ENCODE measurements at regions not wholly inside any gene's neighbourhood (a gene's known extent, or its start where the extent isn't known, plus 50 kb on each side); places are given as distances from the start of the nearest gene placed in this dataset.
A peak's percentile ranks its signal among the peaks of the same experiment; 100 is the strongest.
"Not testable (repeated sequence)": the region's sequence is repeated elsewhere in the genome, so short reads cannot be mapped to it uniquely, and the experiment has no call there.

GRCh38 chr6:81326881-81327561 lies 425.5 kb downstream of the TENT5A start:
- FAIRE-seq, result no peak

- no peak for FAIRE-seq
Observed at GRCh38 chr6:81309811-81310210, 442.7 kb downstream of the TENT5A start.

DNA sequence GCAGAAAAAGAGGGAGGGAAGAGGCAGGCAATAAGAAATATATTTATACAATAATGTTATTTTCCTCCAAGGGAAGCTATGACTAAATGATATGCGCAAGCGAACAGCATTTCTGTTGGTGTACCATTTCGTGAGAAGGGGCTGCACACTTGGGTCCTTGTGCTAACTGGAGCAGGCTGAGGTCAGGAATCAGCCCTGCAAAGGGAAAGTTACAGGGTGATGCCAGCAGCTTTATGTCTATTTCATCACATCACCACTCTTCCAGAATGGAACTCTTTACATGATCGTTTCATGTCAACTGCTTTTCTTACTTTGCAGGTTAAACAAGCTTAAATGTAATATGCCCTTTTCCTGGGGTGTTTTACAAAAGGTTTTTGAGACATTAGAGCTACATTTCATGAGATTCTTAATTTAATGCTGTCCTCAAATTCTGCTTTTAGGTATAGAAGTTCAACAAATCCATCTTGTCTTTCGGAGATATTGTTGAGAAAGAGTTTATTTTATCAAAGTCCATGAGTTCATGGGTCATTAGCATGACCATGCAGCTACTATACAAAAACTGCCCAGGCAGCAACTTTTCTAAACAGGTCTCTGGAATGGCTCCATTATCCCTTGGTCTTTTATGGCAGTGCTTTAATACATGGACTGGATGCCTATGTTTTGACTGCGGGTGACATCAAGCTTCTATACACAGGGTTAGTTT lies 443.8 kb downstream of the TENT5A start:
- no peak for FAIRE-seq

- FAIRE-seq, result no peak
Observed at GRCh38 chr6:81307651-81308214, 444.7 kb downstream of the TENT5A start.

DNA sequence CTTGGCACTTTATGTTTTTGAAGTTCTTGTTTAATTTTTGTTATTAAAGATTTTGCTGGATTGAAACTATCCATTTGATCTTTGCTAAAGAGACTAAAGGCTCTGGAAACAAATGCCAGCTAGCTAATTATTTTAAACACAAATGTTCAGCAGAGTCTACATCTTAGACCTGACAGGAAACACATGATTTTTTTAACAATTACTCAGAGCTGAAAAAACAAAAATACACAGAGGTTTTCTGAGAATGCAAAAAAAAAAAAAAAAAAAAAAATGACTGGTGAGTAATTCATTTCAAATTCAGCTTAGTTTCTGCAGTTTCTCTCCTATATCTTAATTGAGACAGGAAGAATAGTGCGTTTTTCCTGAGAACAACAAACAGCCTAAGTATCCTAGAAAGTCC lies 448.0 kb downstream of the TENT5A start:
- no peak for FAIRE-seq

DNA sequence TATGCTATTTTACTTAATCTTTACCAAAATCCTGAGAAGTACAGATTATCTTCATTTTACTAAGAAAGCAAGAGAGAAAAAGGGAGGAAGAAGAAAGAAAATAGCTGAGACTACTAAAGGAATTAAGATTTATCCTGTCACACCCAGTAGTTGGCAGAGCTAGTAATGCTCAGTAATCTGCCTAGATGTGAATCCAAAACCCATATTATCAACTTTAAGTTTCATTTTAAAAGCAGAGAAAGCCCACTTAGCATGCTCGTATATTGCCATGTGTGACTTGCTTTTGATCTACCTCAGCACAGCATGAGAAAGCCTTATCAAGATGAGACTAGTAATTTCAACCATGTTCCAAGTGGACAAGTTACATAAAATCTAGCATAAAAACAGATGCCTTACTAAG lies 451.5 kb downstream of the TENT5A start:
- FAIRE-seq, result no peak

DNA sequence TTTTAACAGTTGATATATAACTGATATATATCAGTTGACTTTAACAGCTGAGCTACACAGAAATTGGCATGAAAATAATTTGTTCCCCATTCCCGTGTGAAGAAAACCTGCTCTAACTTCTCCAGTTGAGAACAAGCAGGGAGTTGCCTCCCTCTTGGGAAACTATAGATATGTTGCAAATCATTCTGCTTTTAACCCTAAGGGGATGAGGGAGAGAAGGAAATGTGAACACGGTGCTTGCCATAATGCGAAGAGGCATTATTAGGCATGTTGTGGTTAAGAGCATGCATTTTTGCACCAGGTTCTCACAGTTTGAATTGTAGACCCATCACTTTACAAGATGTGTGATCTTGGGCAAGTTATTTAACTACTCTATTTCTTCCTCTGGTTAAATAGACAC lies 453.7 kb downstream of the TENT5A start:
- no peak for FAIRE-seq

GRCh38 chr6:81295310-81295709 lies 457.2 kb downstream of the TENT5A start:
- no peak for FAIRE-seq

DNA sequence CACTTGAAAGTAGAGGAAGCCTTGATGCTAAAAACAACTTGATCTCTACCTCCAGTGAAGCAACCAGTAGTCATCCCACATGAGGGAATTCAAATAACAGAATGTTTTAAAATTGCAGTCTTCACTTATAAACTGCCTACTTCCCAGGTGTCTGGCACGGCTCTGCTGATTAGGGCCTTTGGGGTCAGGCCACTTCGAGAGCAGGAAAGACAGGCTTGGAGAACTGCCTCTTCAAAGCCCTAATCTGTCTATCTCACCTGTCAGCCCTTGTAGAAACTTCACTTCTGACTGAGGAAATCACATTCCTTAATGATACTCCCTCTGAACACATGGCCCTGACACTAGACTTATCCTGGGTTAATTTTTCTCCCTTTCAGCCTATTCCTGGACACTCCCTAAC lies 458.6 kb downstream of the TENT5A start:
- FAIRE-seq, result no peak

- FAIRE-seq, result no peak
Observed at GRCh38 chr6:81289229-81289628, 463.3 kb downstream of the TENT5A start.

DNA sequence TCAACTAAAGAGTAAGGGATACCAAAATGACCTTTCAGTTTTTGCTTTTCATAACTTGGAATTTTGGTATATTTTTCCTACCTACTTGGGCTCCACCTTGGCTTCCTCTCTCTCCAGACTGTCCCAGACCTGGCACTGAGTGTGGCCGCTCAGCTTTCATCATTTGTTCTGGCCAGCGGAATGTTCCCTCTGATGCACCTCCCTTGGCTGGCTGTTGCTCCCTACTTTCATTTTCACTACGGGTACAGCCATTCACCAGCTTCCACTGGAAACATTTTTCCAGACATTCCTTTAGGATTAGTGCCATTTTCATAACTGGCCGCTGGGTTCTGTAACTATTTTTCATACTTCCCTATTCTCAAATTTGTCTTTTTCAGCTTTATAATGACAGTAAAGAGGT lies 487.4 kb downstream of the TENT5A start:
- FAIRE-seq, result no peak

DNA sequence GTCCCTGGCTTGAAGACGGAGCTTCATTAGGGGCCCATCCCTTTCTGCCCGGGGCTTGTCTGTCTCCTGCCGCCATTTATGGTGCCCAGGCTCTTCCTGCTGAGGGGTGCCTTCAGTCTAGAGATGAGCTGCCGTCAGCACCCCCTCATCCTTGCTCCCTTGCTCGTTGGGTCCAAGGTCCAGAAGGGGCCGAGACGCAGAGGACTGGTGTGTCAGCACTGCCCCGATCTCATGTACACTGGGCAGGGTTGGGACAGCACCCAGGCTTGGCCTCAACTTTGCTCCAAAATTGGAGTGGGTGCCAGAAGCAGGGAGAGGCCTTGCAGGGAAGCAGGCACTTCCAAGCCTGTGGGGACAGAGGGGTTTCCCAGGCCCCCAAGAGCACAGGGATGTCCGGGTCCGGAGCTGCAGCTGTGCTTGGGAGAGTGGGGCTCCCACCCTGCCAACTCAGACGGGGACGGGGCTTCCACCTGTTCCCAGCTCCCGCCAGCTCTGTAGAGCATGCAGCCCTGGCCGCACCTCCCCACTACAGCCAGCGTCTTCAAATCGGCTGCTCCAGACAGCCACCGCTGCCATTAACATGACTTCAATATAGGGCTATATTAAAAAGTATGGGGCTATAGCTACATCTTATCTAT lies 488.8 kb downstream of the TENT5A start:
- FAIRE-seq, result no peak

DNA sequence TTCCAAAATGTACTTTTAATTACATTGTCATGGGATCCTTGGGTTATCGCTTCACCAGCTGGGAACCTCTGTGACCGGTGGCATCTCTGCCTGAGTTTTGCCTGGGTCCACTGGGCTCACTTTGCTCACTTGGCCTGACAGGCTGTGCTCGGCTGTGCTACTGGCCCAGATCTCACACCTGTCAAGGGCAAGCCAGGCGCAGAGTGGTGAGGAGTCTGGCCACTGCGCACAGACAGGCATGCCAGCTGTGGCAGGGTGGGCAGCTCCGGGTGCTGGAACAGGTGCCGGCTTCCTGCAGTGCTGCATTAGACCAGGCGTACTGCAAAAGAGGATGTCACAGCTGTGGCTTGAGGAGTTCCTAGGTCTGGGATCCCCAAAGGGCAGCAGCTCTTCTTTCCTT lies 489.8 kb downstream of the TENT5A start:
- no peak for FAIRE-seq

DNA sequence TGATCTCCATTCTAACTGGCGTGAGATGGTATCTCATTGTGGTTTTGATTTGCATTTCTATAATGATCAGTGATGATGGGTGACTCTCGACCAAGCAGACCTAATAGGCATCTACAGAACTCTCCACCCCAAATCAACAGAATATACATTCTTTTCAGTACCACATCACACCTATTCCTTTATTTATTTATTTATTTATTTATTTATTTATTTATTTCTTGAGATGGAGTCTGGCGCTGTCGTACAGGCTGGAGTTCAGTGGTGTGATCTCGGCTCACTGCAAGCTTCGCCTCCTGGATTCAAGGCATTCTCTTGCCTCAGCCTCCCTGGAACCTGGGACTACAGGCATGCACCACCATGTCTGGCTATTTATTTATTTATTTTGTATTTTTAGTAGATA lies 496.3 kb downstream of the TENT5A start:
- FAIRE-seq, result not testable (repeated sequence)

DNA sequence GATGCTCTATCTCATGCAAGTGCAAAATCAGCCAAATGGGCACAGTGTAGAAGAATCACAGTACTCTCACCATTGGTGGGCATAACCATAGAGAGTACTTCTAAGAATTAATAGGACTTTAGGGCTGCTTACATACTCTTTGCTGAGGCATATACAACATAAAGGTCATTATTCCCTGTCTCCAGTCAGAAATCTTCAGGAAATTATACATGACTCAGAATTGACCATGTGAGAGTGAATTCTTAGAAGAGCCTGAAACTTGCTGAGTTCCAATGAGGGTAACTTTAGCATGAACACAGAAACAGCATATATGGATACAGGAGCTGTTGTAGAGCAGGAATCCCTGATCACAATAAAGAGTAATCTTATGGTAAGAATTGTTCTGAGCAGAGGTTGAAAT lies 498.7 kb downstream of the TENT5A start:
- no peak for FAIRE-seq

DNA sequence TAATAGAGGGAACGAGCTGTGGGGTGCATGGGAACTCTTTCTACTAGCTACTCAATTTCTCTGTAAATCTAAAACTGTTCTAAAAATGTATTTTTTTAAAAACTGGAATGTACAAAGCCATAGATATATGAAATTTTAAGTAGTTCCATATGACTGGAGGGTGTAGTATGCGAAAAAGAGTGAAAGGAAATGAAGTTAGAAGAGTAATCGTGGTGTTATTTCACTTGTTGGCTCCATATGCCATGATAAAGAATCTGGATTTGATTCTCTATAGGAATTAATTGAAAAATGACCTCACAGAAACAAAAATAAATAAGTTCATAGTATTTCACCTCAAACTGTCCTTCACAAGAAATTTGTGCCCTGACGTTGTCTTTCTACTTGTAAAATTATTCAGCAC lies 500.2 kb downstream of the TENT5A start:
- FAIRE-seq, result no peak

DNA sequence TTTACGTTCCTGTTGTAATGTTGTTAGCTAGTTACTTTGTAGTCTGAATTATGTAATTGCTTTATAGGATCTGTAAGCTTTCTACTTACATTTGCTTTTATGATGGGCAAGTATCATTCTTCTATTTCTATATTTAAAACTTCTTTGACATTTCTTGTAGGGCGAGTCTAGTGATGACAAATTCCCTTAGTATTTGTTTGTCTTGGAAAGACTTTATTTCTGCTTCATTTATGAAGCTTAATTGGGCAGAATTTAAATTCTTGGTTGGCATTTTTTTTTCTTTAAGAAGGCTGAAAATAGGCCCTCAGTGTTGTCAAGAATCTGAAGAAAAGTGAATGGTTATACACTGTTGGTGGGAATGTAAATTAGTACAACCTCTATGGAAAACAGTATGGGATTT lies 506.3 kb downstream of the TENT5A start:
- no peak for FAIRE-seq

- no peak for FAIRE-seq
Observed at GRCh38 chr6:81242624-81243023, 509.9 kb downstream of the TENT5A start.

DNA sequence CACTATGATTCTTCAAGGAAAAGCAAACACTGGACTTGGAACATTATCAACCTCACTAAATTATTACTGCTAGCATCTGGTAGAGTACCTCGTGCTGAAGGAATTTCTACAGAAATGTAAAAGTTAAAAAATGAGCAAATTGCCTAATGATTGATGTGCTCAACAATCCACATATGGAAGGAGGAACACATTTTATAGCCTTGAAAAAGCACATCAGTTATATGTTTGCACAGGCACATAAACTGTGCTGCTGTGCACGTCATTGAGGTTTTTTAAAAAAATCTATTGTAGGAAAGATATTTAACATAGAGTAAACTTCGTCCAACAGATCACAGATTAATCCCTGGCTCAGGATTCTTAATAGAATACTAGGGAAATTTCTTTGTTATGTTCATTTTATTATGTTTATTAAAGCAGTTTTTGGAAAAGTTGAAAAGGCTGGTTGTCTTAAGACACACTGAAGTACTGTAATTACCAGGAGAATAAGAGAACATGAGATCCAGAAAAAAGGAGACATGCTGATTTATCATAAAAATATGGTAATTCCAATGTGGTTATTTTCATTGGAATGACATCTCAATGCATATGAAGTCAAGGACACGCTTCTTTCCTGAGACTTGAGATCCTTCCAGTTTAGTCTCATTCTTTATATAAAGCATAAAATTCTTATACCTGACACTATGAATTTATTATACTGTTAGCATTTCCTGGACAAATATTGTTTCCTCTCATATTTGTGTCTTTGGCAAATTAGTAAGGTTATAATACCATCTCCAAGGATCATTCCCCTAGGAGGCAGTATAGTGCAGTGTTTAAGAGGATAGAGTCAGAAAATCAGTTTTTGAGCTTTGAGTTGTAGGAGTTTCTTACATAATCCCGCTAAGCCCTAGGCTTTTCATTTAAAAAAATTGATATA lies 511.1 kb downstream of the TENT5A start:
- peak; percentile 62 for FAIRE-seq

DNA sequence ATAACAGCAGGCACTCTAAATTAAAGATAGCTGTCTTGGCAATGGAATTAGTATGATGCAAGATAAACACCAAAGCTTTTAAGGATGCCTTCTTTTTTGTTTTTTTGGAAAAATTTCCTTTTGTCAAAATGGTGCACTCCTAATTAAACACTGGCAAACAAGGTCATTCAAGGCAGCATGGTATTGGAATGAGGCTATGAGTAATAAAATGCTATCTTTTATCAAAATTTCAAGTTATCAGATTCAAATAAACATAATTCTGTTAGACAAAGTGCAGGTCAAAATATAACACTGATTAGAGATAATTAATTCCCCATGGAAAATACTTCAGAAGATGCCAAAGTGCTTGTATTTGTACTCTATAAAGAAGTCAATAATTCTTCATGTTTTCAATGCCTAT lies 514.1 kb downstream of the TENT5A start:
- no peak for FAIRE-seq

GRCh38 chr6:81237226-81237625 lies 515.3 kb downstream of the TENT5A start:
- FAIRE-seq, result no peak

DNA sequence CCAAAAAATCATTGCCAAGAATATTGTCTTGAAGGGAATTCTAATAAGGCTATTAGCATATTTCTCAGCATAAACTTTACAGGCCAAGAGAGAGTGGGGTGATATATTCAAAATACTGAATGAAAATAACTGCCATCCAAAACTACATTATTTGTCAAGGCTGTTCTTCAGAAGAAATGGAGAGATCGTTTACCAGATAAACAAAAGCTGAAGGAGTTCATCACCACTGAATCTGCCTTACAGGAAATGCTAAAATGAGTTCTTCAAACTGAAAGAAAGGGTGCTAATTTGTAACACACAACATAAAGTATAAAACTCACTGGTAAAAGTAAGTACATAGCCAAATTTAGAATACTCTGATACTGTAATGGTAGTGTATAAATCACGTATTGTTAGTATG lies 517.0 kb downstream of the TENT5A start:
- FAIRE-seq, result peak; percentile 51

DNA sequence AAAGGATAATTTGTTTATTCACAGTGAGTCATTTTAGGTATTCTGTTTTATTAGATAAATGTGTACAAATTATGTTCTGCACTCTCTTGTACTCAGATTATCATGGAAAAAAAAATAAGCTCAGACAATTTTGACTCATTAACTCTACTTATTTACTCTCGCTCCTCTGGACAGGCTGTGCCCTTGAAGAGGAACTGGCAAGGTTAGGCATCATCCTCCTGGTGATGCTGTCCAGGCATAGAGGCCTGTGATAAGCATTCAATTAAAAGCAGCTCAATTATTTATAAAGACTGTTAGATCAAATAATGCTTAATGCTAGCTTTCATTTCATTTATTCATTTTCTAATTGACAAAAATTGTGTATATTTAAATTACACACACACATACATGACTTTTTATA lies 518.5 kb downstream of the TENT5A start:
- FAIRE-seq, result no peak

Data from G401.6 (cell line).